NAMALWA (cell line): ENCODE measurements at regions not wholly inside any gene's neighbourhood (a gene's known extent, or its start where the extent isn't known, plus 50 kb on each side); places are given as distances from the start of the nearest gene placed in this dataset.
"Not testable (repeated sequence)": the region's sequence is repeated elsewhere in the genome, so short reads cannot be mapped to it uniquely, and the experiment has no call there.

ENCODE experiments used
- DNase-seq: peaks from one replicate; pipeline ENCODE4 v3.0.0-alpha.2; 2015; ENCODE audit warnings: low spot score

- DNase-seq = no peak
Measured at GRCh38 chr10:33067917-33068316, 109.9 kb upstream of the ITGB1 start.

- no peak for DNase-seq
Measured at GRCh38 chr10:33067481-33067880, 109.5 kb upstream of the ITGB1 start.

- no peak for DNase-seq
Measured at GRCh38 chr10:33066558-33067236, 108.7 kb upstream of the ITGB1 start.

GRCh38 chr10:33065111-33065510 lies 107.1 kb upstream of the ITGB1 start:
- no peak for DNase-seq

GRCh38 chr10:33064706-33065105 lies 106.7 kb upstream of the ITGB1 start:
- DNase-seq = no peak

GRCh38 chr10:33057620-33058019 lies 99.6 kb upstream of the ITGB1 start:
- no peak for DNase-seq

- DNase-seq = no peak
Measured at GRCh38 chr10:33056828-33057596, 99.0 kb upstream of the ITGB1 start.

- DNase-seq = no peak
Measured at GRCh38 chr10:33055625-33056024, 97.6 kb upstream of the ITGB1 start.

- no peak for DNase-seq
Measured at GRCh38 chr10:33052915-33053810, 95.1 kb upstream of the ITGB1 start.

- DNase-seq = no peak
Measured at GRCh38 chr10:33052263-33052875, 94.3 kb upstream of the ITGB1 start.

GRCh38 chr10:33049963-33050920 lies 92.2 kb upstream of the ITGB1 start:
- DNase-seq = not testable (repeated sequence)

- DNase-seq = no peak
Measured at GRCh38 chr10:33048223-33048622, 90.2 kb upstream of the ITGB1 start.

- no peak for DNase-seq
Measured at GRCh38 chr10:33047655-33048054, 89.6 kb upstream of the ITGB1 start.

GRCh38 chr10:33046792-33047191 lies 88.8 kb upstream of the ITGB1 start:
- DNase-seq = no peak

GRCh38 chr10:33045421-33045820 lies 87.4 kb upstream of the ITGB1 start:
- no peak for DNase-seq

GRCh38 chr10:33042565-33042964 lies 84.5 kb upstream of the ITGB1 start:
- DNase-seq = no peak

- no peak for DNase-seq
Measured at GRCh38 chr10:33041783-33042437, 83.9 kb upstream of the ITGB1 start.

GRCh38 chr10:33040436-33040835 lies 82.4 kb upstream of the ITGB1 start:
- DNase-seq = no peak

- DNase-seq = no peak
Measured at GRCh38 chr10:33039181-33039580, 81.2 kb upstream of the ITGB1 start.

GRCh38 chr10:33038672-33039071 lies 80.6 kb upstream of the ITGB1 start:
- DNase-seq = no peak
